ENCODE measurements at regions not wholly inside any gene's neighbourhood (a gene's known extent, or its start where the extent isn't known, plus 50 kb on each side); places are given as distances from the start of the nearest gene placed in this dataset.
A peak's percentile ranks its signal among the peaks of the same experiment; 100 is the strongest.

GRCh38 chrX:44470816-44471215, 71.8 kb downstream of the FUNDC1 start:
- DNase-seq (ENCODE audit: low spot score) = no peak

GRCh38 chrX:44462850-44463249, 79.8 kb downstream of the FUNDC1 start:
- DNase-seq (ENCODE audit: low spot score) = peak; percentile 3

- no peak for DNase-seq (ENCODE audit: low spot score)
Observed at GRCh38 chrX:44459501-44459900, 83.2 kb downstream of the FUNDC1 start.

GRCh38 chrX:44456685-44457084, 86.0 kb downstream of the FUNDC1 start:
- no peak for DNase-seq (ENCODE audit: low spot score)

GRCh38 chrX:44451056-44451455, 91.6 kb downstream of the FUNDC1 start:
- DNase-seq (ENCODE audit: low spot score) = no peak

- DNase-seq (ENCODE audit: low spot score) = no peak
Observed at GRCh38 chrX:44447214-44447613, 95.4 kb downstream of the FUNDC1 start.

- no peak for DNase-seq (ENCODE audit: low spot score)
Observed at GRCh38 chrX:44440006-44440405, 96.5 kb upstream of the EFHC2 start.

- no peak for DNase-seq (ENCODE audit: low spot score)
Observed at GRCh38 chrX:44439242-44439794, 95.8 kb upstream of the EFHC2 start.

- DNase-seq (ENCODE audit: low spot score) = no peak
Observed at GRCh38 chrX:44435047-44435446, 91.6 kb upstream of the EFHC2 start.

- DNase-seq (ENCODE audit: low spot score) = no peak
Observed at GRCh38 chrX:44433556-44433955, 90.1 kb upstream of the EFHC2 start.

- DNase-seq (ENCODE audit: low spot score) = no peak
Observed at GRCh38 chrX:44432641-44433040, 89.2 kb upstream of the EFHC2 start.

- DNase-seq (ENCODE audit: low spot score) = no peak
Observed at GRCh38 chrX:44431194-44431593, 87.7 kb upstream of the EFHC2 start.

- DNase-seq (ENCODE audit: low spot score) = no peak
Observed at GRCh38 chrX:44428989-44429627, 85.6 kb upstream of the EFHC2 start.

GRCh38 chrX:44422631-44423030, 79.2 kb upstream of the EFHC2 start:
- DNase-seq (ENCODE audit: low spot score) = no peak

- no peak for DNase-seq (ENCODE audit: low spot score)
Observed at GRCh38 chrX:44415639-44416386, 72.3 kb upstream of the EFHC2 start.

- no peak for DNase-seq (ENCODE audit: low spot score)
Observed at GRCh38 chrX:44401151-44401550, 57.7 kb upstream of the EFHC2 start.

GRCh38 chrX:44400588-44400987, 57.1 kb upstream of the EFHC2 start:
- peak; percentile 49 for DNase-seq (ENCODE audit: low spot score)

- DNase-seq (ENCODE audit: low spot score) = no peak
Observed at GRCh38 chrX:44400161-44400560, 56.7 kb upstream of the EFHC2 start.
